SK-N-SH (cell line): ENCODE measurements at regions not wholly inside any gene's neighbourhood (a gene's known extent, or its start where the extent isn't known, plus 50 kb on each side); places are given as distances from the start of the nearest gene placed in this dataset.
A peak's percentile ranks its signal among the peaks of the same experiment; 100 is the strongest.

Experiments
- CTCF ChIA-PET: fragments of 300-600, 350-600 bp; formaldehyde crosslinking; extraction: SDS; loops from one replicate; lab custom pipeline; 2021; lab: Yijun Ruan, JAX
- POLR2A ChIA-PET: fragments of 350-600 bp; sonication (Branson Sonifier 250); formaldehyde crosslinking; extraction: SDS; loops from one replicate; lab custom pipeline; 2020; ENCODE audit warnings: antibody characterized with exemption, inconsistent platforms; lab: Yijun Ruan, JAX
- DNase-seq: peaks from one replicate; pipeline ENCODE4 v3.0.0; 2012
- H2AFZ ChIP-seq: fragments of 200-600 bp; sonication (generic); 2 replicates; pipeline ENCODE4 v1.8.1; 2016; ENCODE audit warnings: antibody characterized with exemption, mild to moderate bottlenecking, low read depth
- H3F3A ChIP-seq: fragments of 200-600 bp; sonication (generic); replicated peaks from 2 replicates; pipeline ENCODE3; 2016; ENCODE audit warnings: antibody characterized with exemption, mild to moderate bottlenecking; ENCODE audit not compliant: insufficient read depth
- H3K27ac ChIP-seq, 2 experiments: fragments of 200-500 bp in 1 of 2; fragments of 200-600 bp in 1 of 2; sonication (Bioruptor generic) in 1 of 2; sonication (generic), shearing (Covaris generic) in 1 of 2; 2 replicates each; pipeline versions ENCODE4 v1.5.1 to v1.6.1; 2014 to 2016; ENCODE audit warnings: low read depth in 2 of 2, inconsistent platforms in 1 of 2, low read length in 1 of 2, mild to moderate bottlenecking in 1 of 2, mixed read lengths in 1 of 2
- H3K27me3 ChIP-seq: fragments of 200-600 bp; sonication (generic), shearing (Covaris generic); 2 replicates; pipeline ENCODE4 v1.6.1; 2016; ENCODE audit warnings: mixed run types; ENCODE audit not compliant: insufficient read depth
- H3K36me3 ChIP-seq, 2 experiments: fragments of 200-500 bp in 1 of 2; fragments of 200-600 bp in 1 of 2; sonication (Bioruptor generic) in 1 of 2; sonication (generic) in 1 of 2; replicated peaks in 1 of 2; 2 replicates each; pipeline versions ENCODE3 to v1.5.1; 2014 to 2016; ENCODE audit warnings: low read length in 1 of 2, mild to moderate bottlenecking in 1 of 2; ENCODE audit not compliant: insufficient read depth in 2 of 2, control insufficient read depth in 1 of 2
- H3K4me1 ChIP-seq, 2 experiments: fragments of 200-500 bp in 1 of 2; fragments of 200-600 bp in 1 of 2; sonication (Bioruptor generic) in 1 of 2; sonication (generic), shearing (Covaris generic) in 1 of 2; 2 replicates each; pipeline versions ENCODE4 v1.5.1 to v1.6.1; 2014 to 2016; ENCODE audit warnings: low read depth in 1 of 2, low read length in 1 of 2, mixed run types in 1 of 2; ENCODE audit not compliant: insufficient read depth in 2 of 2, control insufficient read depth in 1 of 2
- H3K4me2 ChIP-seq: fragments of 200-600 bp; sonication (generic), shearing (Covaris generic); 2 replicates; pipeline ENCODE4 v1.6.1; 2017; ENCODE audit warnings: mixed run types
- H3K4me3 ChIP-seq, 2 experiments: fragments of 200-500 bp in 1 of 2; fragments of 200-600 bp in 1 of 2; sonication (Bioruptor generic) in 1 of 2; sonication (generic), shearing (Covaris generic) in 1 of 2; 2 replicates each; pipeline versions ENCODE4 v1.5.1 to v1.8.1; 2014 to 2016; ENCODE audit warnings: low read depth in 2 of 2, inconsistent platforms in 1 of 2, low read length in 1 of 2, mild to moderate bottlenecking in 1 of 2, mixed read lengths in 1 of 2, moderate library complexity in 1 of 2
- H3K79me2 ChIP-seq: fragments of 200-600 bp; sonication (generic); 2 replicates; pipeline ENCODE4 v1.8.1; 2017; ENCODE audit warnings: mild to moderate bottlenecking; ENCODE audit not compliant: insufficient read depth
- H3K9ac ChIP-seq: fragments of 200-600 bp; sonication (generic); 2 replicates; pipeline ENCODE4 v1.6.1; 2017; ENCODE audit warnings: mixed run types
- H3K9me2 ChIP-seq: fragments of 200-600 bp; sonication (generic); 2 replicates; pipeline ENCODE4 v1.6.1; 2017; ENCODE audit warnings: mixed run types
- H3K9me3 ChIP-seq: fragments of 200-600 bp; sonication (generic); 2 replicates; pipeline ENCODE4 v1.6.1; 2017; ENCODE audit warnings: mixed run types, mild to moderate bottlenecking, moderate library complexity
- H4K20me1 ChIP-seq: fragments of 200-600 bp; sonication (generic); 2 replicates; pipeline ENCODE4 v1.6.1; 2017; ENCODE audit warnings: mild to moderate bottlenecking, mixed run types; ENCODE audit not compliant: insufficient read depth
- FOSL2 ChIP-seq: IDR thresholded peaks from 2 replicates; pipeline ENCODE4 v1.4.0; 2012; ENCODE audit warnings: low read depth, mild to moderate bottlenecking, moderate library complexity, borderline replicate concordance
- FOXM1 ChIP-seq: IDR thresholded peaks from 2 replicates; pipeline ENCODE4 v1.4.0; 2012; ENCODE audit warnings: low read depth, mild to moderate bottlenecking
- JUND ChIP-seq: IDR thresholded peaks from 2 replicates; pipeline ENCODE4 v1.4.0; 2012
- MEF2A ChIP-seq: IDR thresholded peaks from 2 replicates; pipeline ENCODE4 v1.4.0; 2012; ENCODE audit warnings: low read depth, borderline replicate concordance
- NFIC ChIP-seq: IDR thresholded peaks from 2 replicates; pipeline ENCODE4 v1.4.0; 2012; ENCODE audit warnings: borderline replicate concordance
- RCOR1 ChIP-seq: fragments of 150-350 bp; IDR thresholded peaks from 2 replicates; pipeline ENCODE4 v1.6.1; 2017; ENCODE audit warnings: antibody characterized with exemption, low read length
- REST ChIP-seq: IDR thresholded peaks from 2 replicates; pipeline ENCODE4 v1.6.1; 2012; ENCODE audit warnings: mild to moderate bottlenecking, low read depth, low read length, moderate library complexity
- RFX5 ChIP-seq: IDR thresholded peaks from 2 replicates; pipeline ENCODE4 v1.6.1; 2012; ENCODE audit warnings: mild to moderate bottlenecking, improper control_type of control experiment, low read length
- SMC3 ChIP-seq: IDR thresholded peaks from 2 replicates; pipeline ENCODE4 v1.6.1; 2012; ENCODE audit warnings: low read depth, low read length, improper control_type of control experiment
- TCF12 ChIP-seq: IDR thresholded peaks from 2 replicates; pipeline ENCODE4 v1.4.0; 2012
- TEAD4 ChIP-seq: IDR thresholded peaks from 2 replicates; pipeline ENCODE4 v1.4.0; 2012; ENCODE audit warnings: mild to moderate bottlenecking, borderline replicate concordance; ENCODE audit not compliant: insufficient read depth
- USF2 ChIP-seq: fragments of 150-350 bp; IDR thresholded peaks from 2 replicates; pipeline ENCODE4 v1.6.1; 2017; ENCODE audit warnings: antibody characterized with exemption, low read length, low read depth, borderline replicate concordance
- YY1 ChIP-seq: IDR thresholded peaks from 2 replicates; pipeline ENCODE4 v1.4.0; 2012; ENCODE audit warnings: low read depth, mild to moderate bottlenecking
- WGBS: methylation state at CpG from one replicate; pipeline ENCODE4 v1.1.6; 2017; ENCODE audit warnings: low lambda C conversion rate; 5-methylcytosine and 5-hydroxymethylcytosine counted together
- TF ChIP-seq, protein P1 (sequence below): IDR thresholded peaks from 2 replicates; pipeline ENCODE4 v1.4.0; 2012; ENCODE audit warnings: low read depth
- TF ChIP-seq, protein P2 (sequence below): fragments of 200-600 bp; sonication (generic); IDR thresholded peaks from 2 replicates; pipeline ENCODE4 v1.6.1; 2017; ENCODE audit warnings: antibody characterized with exemption, mild to moderate bottlenecking, moderate library complexity

GRCh38 chr4:72896515-72896914, 173.0 kb downstream of the COX18 start:
- H3K36me3 ChIP-seq: no peaks in the 10 kb centered on the region
- no peaks in the 10 kb centered on the region for H3K9me2 ChIP-seq
- H3F3A ChIP-seq: peaks cover 6% of the 10 kb centered on the region
- POLR2A ChIA-PET: no interaction called here
- no peak overlapping the region for H3K4me3 ChIP-seq
- DNase-seq: no peak
- H2AFZ ChIP-seq: peak overlapping the region; percentile 43; the same call in 1 of the 2 replicates
- 0 out of 4 replicates have a peak, but pooled peaks cover 0 to 4% of the 10 kb centered on the region in 2 experiments for H3K4me1 ChIP-seq
- H3K27ac ChIP-seq: peak overlapping the region in 1 of 2 experiments; percentile 18; a peak in 2 of 4 replicates
- no peaks in the 10 kb centered on the region for H3K9me3 ChIP-seq
- no peak overlapping the region for H3K4me2 ChIP-seq
- no peaks in the 10 kb centered on the region for H4K20me1 ChIP-seq
- 0 out of 2 replicates have a peak, but pooled peaks have one; percentile 22 for TF ChIP-seq JUND
- no peak for TF ChIP-seq YY1
- TF ChIP-seq, protein P1, sequence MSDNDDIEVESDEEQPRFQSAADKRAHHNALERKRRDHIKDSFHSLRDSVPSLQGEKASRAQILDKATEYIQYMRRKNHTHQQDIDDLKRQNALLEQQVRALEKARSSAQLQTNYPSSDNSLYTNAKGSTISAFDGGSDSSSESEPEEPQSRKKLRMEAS: no peak
- peak; percentile 17; the same call in 1 of the 2 replicates for TF ChIP-seq TCF12
- no peak for TF ChIP-seq REST
- peak; percentile 41; the same call in 1 of the 2 replicates for TF ChIP-seq TEAD4
- TF ChIP-seq MEF2A: peak; percentile 82; the same call in 1 of the 2 replicates
- no peak overlapping the region for H3K9ac ChIP-seq
- CTCF ChIA-PET: no interaction called here
- 46% methylated on average over 3 of the region's 3 CpGs for WGBS
- no peaks in the 10 kb centered on the region for H3K27me3 ChIP-seq
- H3K79me2 ChIP-seq: no peaks in the 10 kb centered on the region

GRCh38 chr4:72895408-72895807, 174.1 kb downstream of the COX18 start:
- Histone ChIP-seq H3K79me2 (no peaks in the 10 kb centered on the region), H3K9ac (no peak overlapping the region), H4K20me1 (no peaks in the 10 kb centered on the region), H3K9me3 (no peaks in the 10 kb centered on the region), H3K9me2 (no peaks in the 10 kb centered on the region), H3K4me3 (no peak overlapping the region), H3F3A (peaks cover 6% of the 10 kb centered on the region), H3K4me1 (no peaks in the 10 kb centered on the region), H2AFZ (no peak overlapping the region; the same call in 1 of the 2 replicates), H3K36me3 (no peaks in the 10 kb centered on the region), H3K27me3 (no peaks in the 10 kb centered on the region), H3K4me2 (no peak overlapping the region), H3K27ac (no peak overlapping the region)
- POLR2A ChIA-PET: no interaction called here
- no peak for TF ChIP-seq USF2
- TF ChIP-seq, protein P2, sequence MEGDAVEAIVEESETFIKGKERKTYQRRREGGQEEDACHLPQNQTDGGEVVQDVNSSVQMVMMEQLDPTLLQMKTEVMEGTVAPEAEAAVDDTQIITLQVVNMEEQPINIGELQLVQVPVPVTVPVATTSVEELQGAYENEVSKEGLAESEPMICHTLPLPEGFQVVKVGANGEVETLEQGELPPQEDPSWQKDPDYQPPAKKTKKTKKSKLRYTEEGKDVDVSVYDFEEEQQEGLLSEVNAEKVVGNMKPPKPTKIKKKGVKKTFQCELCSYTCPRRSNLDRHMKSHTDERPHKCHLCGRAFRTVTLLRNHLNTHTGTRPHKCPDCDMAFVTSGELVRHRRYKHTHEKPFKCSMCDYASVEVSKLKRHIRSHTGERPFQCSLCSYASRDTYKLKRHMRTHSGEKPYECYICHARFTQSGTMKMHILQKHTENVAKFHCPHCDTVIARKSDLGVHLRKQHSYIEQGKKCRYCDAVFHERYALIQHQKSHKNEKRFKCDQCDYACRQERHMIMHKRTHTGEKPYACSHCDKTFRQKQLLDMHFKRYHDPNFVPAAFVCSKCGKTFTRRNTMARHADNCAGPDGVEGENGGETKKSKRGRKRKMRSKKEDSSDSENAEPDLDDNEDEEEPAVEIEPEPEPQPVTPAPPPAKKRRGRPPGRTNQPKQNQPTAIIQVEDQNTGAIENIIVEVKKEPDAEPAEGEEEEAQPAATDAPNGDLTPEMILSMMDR: no peak
- TF ChIP-seq RCOR1: no peak
- no peak for TF ChIP-seq NFIC
- no peak for TF ChIP-seq FOXM1
- no peak for TF ChIP-seq JUND
- TF ChIP-seq FOSL2: no peak
- TF ChIP-seq SMC3: no peak
- TF ChIP-seq RFX5: no peak
- no peak for TF ChIP-seq REST
- WGBS: 45% methylated on average over 5 of the region's 5 CpGs
- DNase-seq: no peak
- CTCF ChIA-PET: no interaction called here
